ENCODE measurements at regions not wholly inside any gene's neighbourhood (a gene's known extent, or its start where the extent isn't known, plus 50 kb on each side); places are given as distances from the start of the nearest gene placed in this dataset.

- no peaks in the 10 kb centered on the region for H4K20me1 ChIP-seq (ENCODE audit: control insufficient read depth, extremely low read depth, insufficient read depth, low read length)
- no peaks in the 10 kb centered on the region for H3K27me3 ChIP-seq (ENCODE audit: control insufficient read depth, insufficient read depth, low read length)
- H3K36me3 ChIP-seq (ENCODE audit: control insufficient read depth, insufficient read depth, low read length), result no peaks in the 10 kb centered on the region
- no peak for DNase-seq (ENCODE audit: low read depth in 2 of 2)
- H2AFZ ChIP-seq (ENCODE audit: low read length), result no peak overlapping the region
- H3K4me1 ChIP-seq (ENCODE audit: control insufficient read depth, extremely low read depth, insufficient read depth, low read length), result no peaks in the 10 kb centered on the region
- no peaks in the 10 kb centered on the region for H3K79me2 ChIP-seq (ENCODE audit: control insufficient read depth, insufficient read depth, low read length)
- no peak overlapping the region for H3K9ac ChIP-seq (ENCODE audit: insufficient read depth, low read length)
- no peak overlapping the region for H3K27ac ChIP-seq (ENCODE audit: insufficient read depth, low read length)
- H3K9me3 ChIP-seq (ENCODE audit: control insufficient read depth, insufficient read depth, low read depth, low read length), result no peaks in the 10 kb centered on the region
- no peak overlapping the region for H3K4me2 ChIP-seq (ENCODE audit: extremely low read depth, insufficient read depth, low read length)
- H3K4me3 ChIP-seq (replicated peaks in 1 of 4; ENCODE audit: control extremely low read depth in 1 of 4, insufficient read depth in 1 of 4, low read depth in 3 of 4, low read length in 4 of 4), result no peak overlapping the region
- no peak for TF ChIP-seq EZH2 (IDR thresholded peaks at IDR 0.05; ENCODE audit: low read length, missing control alignments)
- TF ChIP-seq CTCF (conservative IDR thresholded peaks at IDR 0.05 in 1 of 2, IDR thresholded peaks at IDR 0.05 in 1 of 2; ENCODE audit: low read depth in 1 of 2, low read length in 2 of 2), result no peak
Measured at GRCh38 chr2:83470928-83471327, 988.2 kb downstream of the SUCLG1 start.

GRCh38 chr2:83464444-83464843, 994.6 kb downstream of the SUCLG1 start:
- Histone ChIP-seq H3K4me2 (ENCODE audit: extremely low read depth, insufficient read depth, low read length) (no peak overlapping the region), H3K4me3 (replicated peaks in 1 of 4; ENCODE audit: control extremely low read depth in 1 of 4, insufficient read depth in 1 of 4, low read depth in 3 of 4, low read length in 4 of 4) (no peak overlapping the region), H3K36me3 (ENCODE audit: control insufficient read depth, insufficient read depth, low read length) (no peaks in the 10 kb centered on the region), H3K79me2 (ENCODE audit: control insufficient read depth, insufficient read depth, low read length) (no peaks in the 10 kb centered on the region), H4K20me1 (ENCODE audit: control insufficient read depth, extremely low read depth, insufficient read depth, low read length) (no peaks in the 10 kb centered on the region), H3K9ac (ENCODE audit: insufficient read depth, low read length) (no peak overlapping the region), H3K4me1 (ENCODE audit: control insufficient read depth, extremely low read depth, insufficient read depth, low read length) (no peaks in the 10 kb centered on the region), H3K27me3 (ENCODE audit: control insufficient read depth, insufficient read depth, low read length) (no peaks in the 10 kb centered on the region), H2AFZ (ENCODE audit: low read length) (no peak overlapping the region), H3K27ac (ENCODE audit: insufficient read depth, low read length) (no peak overlapping the region), H3K9me3 (ENCODE audit: control insufficient read depth, insufficient read depth, low read depth, low read length) (no peaks in the 10 kb centered on the region)
- no peak for DNase-seq (ENCODE audit: low read depth in 2 of 2)
- TF ChIP-seq EZH2 (IDR thresholded peaks at IDR 0.05; ENCODE audit: low read length, missing control alignments), result no peak
- TF ChIP-seq CTCF (conservative IDR thresholded peaks at IDR 0.05 in 1 of 2, IDR thresholded peaks at IDR 0.05 in 1 of 2; ENCODE audit: low read depth in 1 of 2, low read length in 2 of 2), result no peak

- H2AFZ ChIP-seq (ENCODE audit: low read length), result no peak overlapping the region
- no peak overlapping the region for H3K9ac ChIP-seq (ENCODE audit: insufficient read depth, low read length)
- H3K4me1 ChIP-seq (ENCODE audit: control insufficient read depth, extremely low read depth, insufficient read depth, low read length), result no peaks in the 10 kb centered on the region
- no peak overlapping the region for H3K4me2 ChIP-seq (ENCODE audit: extremely low read depth, insufficient read depth, low read length)
- no peaks in the 10 kb centered on the region for H3K79me2 ChIP-seq (ENCODE audit: control insufficient read depth, insufficient read depth, low read length)
- DNase-seq (ENCODE audit: low read depth in 2 of 2), result no peak
- H3K27me3 ChIP-seq (ENCODE audit: control insufficient read depth, insufficient read depth, low read length), result no peaks in the 10 kb centered on the region
- no peaks in the 10 kb centered on the region for H3K36me3 ChIP-seq (ENCODE audit: control insufficient read depth, insufficient read depth, low read length)
- TF ChIP-seq EZH2 (IDR thresholded peaks at IDR 0.05; ENCODE audit: low read length, missing control alignments) (no peak), CTCF (conservative IDR thresholded peaks at IDR 0.05 in 1 of 2, IDR thresholded peaks at IDR 0.05 in 1 of 2; ENCODE audit: low read depth in 1 of 2, low read length in 2 of 2) (no peak)
- H3K27ac ChIP-seq (ENCODE audit: insufficient read depth, low read length), result no peak overlapping the region
- H3K9me3 ChIP-seq (ENCODE audit: control insufficient read depth, insufficient read depth, low read depth, low read length), result no peaks in the 10 kb centered on the region
- no peaks in the 10 kb centered on the region for H4K20me1 ChIP-seq (ENCODE audit: control insufficient read depth, extremely low read depth, insufficient read depth, low read length)
- no peak overlapping the region for H3K4me3 ChIP-seq (replicated peaks in 1 of 4; ENCODE audit: control extremely low read depth in 1 of 4, insufficient read depth in 1 of 4, low read depth in 3 of 4, low read length in 4 of 4)
Measured at GRCh38 chr2:83462881-83463280, 996.2 kb downstream of the SUCLG1 start.

All from fibroblast of lung (primary cell).